ENCODE measurements at regions not wholly inside any gene's neighbourhood (a gene's known extent, or its start where the extent isn't known, plus 50 kb on each side); places are given as distances from the start of the nearest gene placed in this dataset.

- TF ChIP-seq, protein P1, sequence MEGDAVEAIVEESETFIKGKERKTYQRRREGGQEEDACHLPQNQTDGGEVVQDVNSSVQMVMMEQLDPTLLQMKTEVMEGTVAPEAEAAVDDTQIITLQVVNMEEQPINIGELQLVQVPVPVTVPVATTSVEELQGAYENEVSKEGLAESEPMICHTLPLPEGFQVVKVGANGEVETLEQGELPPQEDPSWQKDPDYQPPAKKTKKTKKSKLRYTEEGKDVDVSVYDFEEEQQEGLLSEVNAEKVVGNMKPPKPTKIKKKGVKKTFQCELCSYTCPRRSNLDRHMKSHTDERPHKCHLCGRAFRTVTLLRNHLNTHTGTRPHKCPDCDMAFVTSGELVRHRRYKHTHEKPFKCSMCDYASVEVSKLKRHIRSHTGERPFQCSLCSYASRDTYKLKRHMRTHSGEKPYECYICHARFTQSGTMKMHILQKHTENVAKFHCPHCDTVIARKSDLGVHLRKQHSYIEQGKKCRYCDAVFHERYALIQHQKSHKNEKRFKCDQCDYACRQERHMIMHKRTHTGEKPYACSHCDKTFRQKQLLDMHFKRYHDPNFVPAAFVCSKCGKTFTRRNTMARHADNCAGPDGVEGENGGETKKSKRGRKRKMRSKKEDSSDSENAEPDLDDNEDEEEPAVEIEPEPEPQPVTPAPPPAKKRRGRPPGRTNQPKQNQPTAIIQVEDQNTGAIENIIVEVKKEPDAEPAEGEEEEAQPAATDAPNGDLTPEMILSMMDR (IDR thresholded peaks at IDR 0.05; ENCODE audit: borderline replicate concordance): no peak
- intact Hi-C loops (cut with micrococcal nuclease): no loop called here
These were observed 215.3 kb downstream of the TLR4 start for GRCh38 chr9:117919538-117919937.

GRCh38 chr9:117926031-117926658, 221.9 kb downstream of the TLR4 start:
- Histone ChIP-seq H3K9me3 (replicated peaks) (no peaks in the 10 kb centered on the region), H3K36me3 (no peaks in the 10 kb centered on the region), H3K4me3 (no peak overlapping the region), H3K4me1 (no peaks in the 10 kb centered on the region), H3K27ac (replicated peaks) (no peak overlapping the region), H3K27me3 (ENCODE audit: low read depth) (no peaks in the 10 kb centered on the region)
- DNase-seq: no peak
- intact Hi-C loops (cut with micrococcal nuclease): no loop called here
- TF ChIP-seq, protein P1 (IDR thresholded peaks at IDR 0.05; ENCODE audit: borderline replicate concordance): no peak

More at GRCh38 chr9:117919538-117919937, 215.3 kb downstream of the TLR4 start:
- H3K4me3 ChIP-seq: no peak overlapping the region
- no peaks in the 10 kb centered on the region for H3K9me3 ChIP-seq (replicated peaks)
- H3K4me1 ChIP-seq: no peaks in the 10 kb centered on the region
- DNase-seq: no peak
- H3K36me3 ChIP-seq: no peaks in the 10 kb centered on the region
- H3K27me3 ChIP-seq (ENCODE audit: low read depth): no peaks in the 10 kb centered on the region
- no peak overlapping the region for H3K27ac ChIP-seq (replicated peaks)

GRCh38 chr9:117927354-117927753, 223.2 kb downstream of the TLR4 start:
- no peak overlapping the region for H3K4me3 ChIP-seq
- intact Hi-C loops (cut with micrococcal nuclease): no loop called here

DNA sequence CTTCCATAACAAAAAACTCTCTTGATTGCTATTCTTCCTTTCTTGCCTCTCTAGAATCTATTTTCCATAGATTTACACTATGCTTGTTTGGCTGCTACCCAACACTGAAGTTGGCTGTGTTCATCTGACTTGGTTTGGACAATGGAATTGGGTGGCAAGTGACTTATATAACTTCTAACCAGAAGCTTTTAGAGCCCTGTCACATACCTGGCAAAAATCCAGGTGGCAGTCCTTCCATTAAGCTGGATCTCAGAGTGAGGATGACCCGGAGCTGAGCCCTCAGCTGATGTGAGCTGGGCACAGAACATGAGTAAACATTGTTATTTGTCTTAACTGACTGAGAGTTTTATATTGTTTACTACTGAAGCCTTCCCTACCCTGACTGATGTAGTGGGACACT, 225.7 kb downstream of the TLR4 start:
- H3K4me1 ChIP-seq: no peaks in the 10 kb centered on the region
- no peak overlapping the region for H3K4me3 ChIP-seq
- H3K9me3 ChIP-seq (replicated peaks): no peaks in the 10 kb centered on the region
- intact Hi-C loops (cut with micrococcal nuclease): no loop called here
- H3K36me3 ChIP-seq: no peaks in the 10 kb centered on the region
- no peak overlapping the region for H3K27ac ChIP-seq (replicated peaks)
- DNase-seq: no peak
- TF ChIP-seq, protein P1 (IDR thresholded peaks at IDR 0.05; ENCODE audit: borderline replicate concordance): no peak
- no peaks in the 10 kb centered on the region for H3K27me3 ChIP-seq (ENCODE audit: low read depth)

More at GRCh38 chr9:117927354-117927753, 223.2 kb downstream of the TLR4 start:
- no peaks in the 10 kb centered on the region for H3K36me3 ChIP-seq
- no peaks in the 10 kb centered on the region for H3K4me1 ChIP-seq
- DNase-seq: no peak
- H3K27me3 ChIP-seq (ENCODE audit: low read depth): no peaks in the 10 kb centered on the region
- TF ChIP-seq, protein P1 (IDR thresholded peaks at IDR 0.05; ENCODE audit: borderline replicate concordance): no peak
- no peaks in the 10 kb centered on the region for H3K9me3 ChIP-seq (replicated peaks)
- H3K27ac ChIP-seq (replicated peaks): no peak overlapping the region

GRCh38 chr9:117932585-117932984, 228.4 kb downstream of the TLR4 start:
- H3K4me3 ChIP-seq: no peak overlapping the region
- no peaks in the 10 kb centered on the region for H3K36me3 ChIP-seq
- intact Hi-C loops (cut with micrococcal nuclease): no loop called here
- DNase-seq: no peak
- TF ChIP-seq, protein P1 (IDR thresholded peaks at IDR 0.05; ENCODE audit: borderline replicate concordance): no peak
- H3K9me3 ChIP-seq (replicated peaks): no peaks in the 10 kb centered on the region
- no peaks in the 10 kb centered on the region for H3K27me3 ChIP-seq (ENCODE audit: low read depth)
- H3K4me1 ChIP-seq: no peaks in the 10 kb centered on the region
- no peak overlapping the region for H3K27ac ChIP-seq (replicated peaks)

Data from left ventricle myocardium inferior (tissue), 1 donor.